ENCODE measurements at regions not wholly inside any gene's neighbourhood (a gene's known extent, or its start where the extent isn't known, plus 50 kb on each side); places are given as distances from the start of the nearest gene placed in this dataset.

GRCh38 chr2:126748188-126748760 is 92.3 kb downstream of the GYPC start:
- DNase-seq = no peak

GRCh38 chr2:126748929-126749518 is 93.1 kb downstream of the GYPC start:
- DNase-seq = no peak

- no peak for DNase-seq
These were observed 93.6 kb downstream of the GYPC start for GRCh38 chr2:126749537-126749936.

- no peak for DNase-seq
These were observed 94.5 kb downstream of the GYPC start for GRCh38 chr2:126750506-126750905.

- DNase-seq = no peak
These were observed 95.5 kb downstream of the GYPC start for GRCh38 chr2:126751477-126751876.

- no peak for DNase-seq
These were observed 96.9 kb downstream of the GYPC start for GRCh38 chr2:126752876-126753275.

GRCh38 chr2:126753501-126754212 is 97.7 kb downstream of the GYPC start:
- DNase-seq = no peak

GRCh38 chr2:126754240-126755004 is 98.5 kb downstream of the GYPC start:
- no peak for DNase-seq

GRCh38 chr2:126756125-126756524 is 100.2 kb downstream of the GYPC start:
- no peak for DNase-seq

GRCh38 chr2:126761256-126761980 is 105.5 kb downstream of the GYPC start:
- DNase-seq = no peak

GRCh38 chr2:126761981-126762878 is 106.3 kb downstream of the GYPC start:
- no peak for DNase-seq

- no peak for DNase-seq
These were observed 108.8 kb downstream of the GYPC start for GRCh38 chr2:126764686-126765265.

- no peak for DNase-seq
These were observed 109.4 kb downstream of the GYPC start for GRCh38 chr2:126765395-126765794.

- DNase-seq = no peak
These were observed 110.5 kb downstream of the GYPC start for GRCh38 chr2:126766295-126766968.

GRCh38 chr2:126766969-126767296 is 111.0 kb downstream of the GYPC start:
- DNase-seq = no peak

- no peak for DNase-seq
These were observed 113.2 kb downstream of the GYPC start for GRCh38 chr2:126769118-126769517.

GRCh38 chr2:126770466-126770865 is 114.5 kb downstream of the GYPC start:
- DNase-seq = no peak

- no peak for DNase-seq
These were observed 115.1 kb downstream of the GYPC start for GRCh38 chr2:126771094-126771493.

- no peak for DNase-seq
These were observed 115.7 kb downstream of the GYPC start for GRCh38 chr2:126771501-126772195.

- DNase-seq = no peak
These were observed 118.3 kb downstream of the GYPC start for GRCh38 chr2:126774290-126774689.

All from NCI-H748 treated with DMSO at 0.1 percent for 48 hours (cell line).